HG03159 (cell line): ENCODE measurements at regions not wholly inside any gene's neighbourhood (a gene's known extent, or its start where the extent isn't known, plus 50 kb on each side); places are given as distances from the start of the nearest gene placed in this dataset.
"Not testable (repeated sequence)": the region's sequence is repeated elsewhere in the genome, so short reads cannot be mapped to it uniquely, and the experiment has no call there.

Experiments
- ATAC-seq: cut with Tn5 transposase; IDR thresholded peaks from one replicate; pipeline ENCODE4 v1.9.1; 2021; ENCODE audit warnings: mild to moderate bottlenecking, moderate library complexity; ENCODE audit not compliant: unreplicated experiment

DNA sequence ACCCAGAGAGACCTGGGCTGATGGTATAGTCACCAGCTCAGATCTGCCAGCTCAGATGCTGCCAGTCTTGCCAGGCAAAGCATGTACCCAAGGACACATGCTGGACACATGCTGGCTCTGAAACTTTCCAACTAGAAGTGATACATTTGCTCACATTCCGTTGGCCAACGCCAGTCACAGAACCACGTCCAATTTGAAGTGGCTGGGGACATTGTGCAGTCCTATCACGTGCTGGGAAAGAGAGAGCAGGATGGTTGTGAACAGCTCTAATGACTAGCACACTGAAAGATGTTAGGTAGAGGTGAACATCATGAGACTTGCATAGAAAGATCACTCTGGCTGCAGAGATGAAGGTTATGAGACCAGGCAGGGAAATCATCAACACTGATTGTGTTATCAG is 308.5 kb upstream of the ROPN1 start:
- no peak for ATAC-seq

DNA sequence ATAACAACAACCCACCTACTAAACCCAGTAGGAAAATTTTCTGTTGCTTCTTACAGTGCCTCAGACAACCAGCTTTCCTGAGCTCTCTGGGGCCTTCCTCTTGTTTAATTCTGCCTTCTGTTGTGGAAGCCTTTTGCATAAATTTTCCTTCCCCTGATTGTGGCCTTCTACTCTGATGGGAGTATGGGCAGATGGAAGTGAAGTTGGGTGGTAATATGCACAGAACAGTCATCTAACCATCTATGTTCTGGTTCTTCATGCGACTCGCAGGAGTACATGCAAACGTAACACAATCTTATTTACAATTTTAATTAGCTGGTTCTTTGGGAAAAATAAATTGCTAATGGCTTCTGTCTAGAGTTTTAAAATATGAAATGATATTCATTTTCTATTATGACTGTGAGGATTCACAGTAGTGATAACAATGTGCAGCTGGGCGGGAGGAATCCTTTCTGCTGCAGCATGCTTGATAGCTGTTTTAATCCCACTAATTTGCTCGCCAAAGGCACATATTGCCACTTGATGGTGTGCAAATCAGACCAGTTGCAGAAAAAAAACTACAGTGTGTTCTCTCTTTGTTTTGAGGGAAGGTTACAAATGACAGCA is 311.5 kb upstream of the ROPN1 start:
- ATAC-seq = no peak

DNA sequence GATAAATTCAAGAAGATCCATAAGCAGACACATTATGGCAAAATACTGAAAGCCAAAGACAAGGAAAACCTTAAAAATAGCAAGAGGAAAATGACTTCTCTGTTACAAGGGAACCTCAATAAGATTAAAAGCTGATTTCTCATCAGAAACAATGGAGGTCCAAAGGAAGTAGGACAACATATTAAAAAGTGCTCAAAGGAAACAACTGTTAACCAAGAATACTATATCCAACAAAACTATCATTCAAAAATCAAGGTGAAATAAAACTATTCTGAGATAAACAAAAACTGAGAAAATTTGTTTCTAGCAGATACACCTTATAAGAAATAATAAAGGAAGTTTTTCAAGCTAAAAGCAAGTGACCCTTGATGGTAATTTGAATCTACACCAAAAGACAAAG is 314.7 kb upstream of the ROPN1 start:
- ATAC-seq = no peak

DNA sequence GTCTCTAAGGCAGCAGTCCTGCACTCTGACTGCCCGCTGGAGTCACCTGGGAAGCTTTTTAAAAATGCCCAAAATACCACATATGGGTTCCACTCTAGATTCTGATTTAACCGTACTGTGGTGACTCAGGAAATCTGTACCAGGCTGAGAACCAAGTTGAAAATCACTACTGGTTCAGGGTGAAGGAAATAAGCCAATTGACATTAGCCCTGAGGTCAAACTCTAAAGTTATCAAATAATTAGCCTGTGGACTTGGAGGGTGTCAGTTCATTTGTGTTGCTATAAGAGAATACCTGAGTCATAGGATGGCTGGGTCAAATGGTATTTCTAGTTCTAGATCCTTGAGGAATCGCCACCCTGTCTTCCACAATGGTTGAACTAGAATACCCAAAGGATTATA is 321.7 kb upstream of the ROPN1 start:
- no peak for ATAC-seq

DNA sequence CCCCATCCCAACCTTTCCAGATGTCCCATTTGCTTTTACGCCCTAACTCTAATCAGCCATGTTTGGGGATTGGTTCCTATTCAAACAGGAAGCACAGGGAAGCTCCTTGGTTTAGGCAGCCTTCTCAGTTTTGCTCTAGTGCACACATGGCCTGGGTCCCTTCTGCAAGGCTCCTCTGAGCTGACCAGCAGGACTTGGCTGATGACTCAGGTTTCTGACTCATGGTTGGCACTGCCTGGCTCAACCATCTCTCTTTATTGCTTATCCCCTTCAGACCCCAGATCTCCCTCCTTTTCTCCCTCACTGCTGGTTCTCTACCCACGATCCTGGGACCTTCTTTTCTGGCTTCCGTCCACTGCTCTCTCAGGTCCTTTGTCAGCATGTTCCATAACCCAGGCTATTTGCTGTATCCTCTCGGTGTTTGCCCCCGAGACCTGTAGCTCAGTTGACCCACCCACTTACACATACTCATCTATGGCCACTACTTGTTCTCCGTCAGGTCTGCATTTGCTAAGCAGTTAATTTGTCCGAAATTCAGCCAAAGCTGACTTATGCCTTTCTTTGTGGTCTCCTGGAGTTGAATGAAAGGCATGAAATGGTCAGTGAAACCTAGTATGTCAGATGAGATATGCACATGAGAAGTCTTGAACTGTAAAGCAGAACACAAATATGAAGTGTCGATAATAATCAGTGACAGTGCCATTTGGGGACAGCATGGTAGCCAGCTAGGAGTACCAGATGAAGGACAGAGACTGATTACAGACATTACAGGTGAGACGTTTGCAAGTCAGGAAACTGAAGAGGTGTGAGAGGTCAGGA is 323.5 kb upstream of the ROPN1 start:
- ATAC-seq = no peak

DNA sequence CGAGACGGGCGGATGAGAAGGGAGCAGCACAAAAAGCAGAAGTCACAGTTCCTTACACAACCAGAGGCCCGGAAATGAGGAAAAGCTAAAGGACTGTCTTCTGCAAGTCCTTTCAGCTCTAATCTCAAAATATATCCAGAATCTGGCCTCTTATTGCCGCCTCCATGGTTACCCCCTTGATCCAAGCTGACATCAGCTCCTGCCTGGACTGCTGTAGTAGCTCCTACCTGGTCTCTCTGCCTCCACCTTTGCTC is 324.0 kb upstream of the ROPN1 start:
- ATAC-seq = no peak

DNA sequence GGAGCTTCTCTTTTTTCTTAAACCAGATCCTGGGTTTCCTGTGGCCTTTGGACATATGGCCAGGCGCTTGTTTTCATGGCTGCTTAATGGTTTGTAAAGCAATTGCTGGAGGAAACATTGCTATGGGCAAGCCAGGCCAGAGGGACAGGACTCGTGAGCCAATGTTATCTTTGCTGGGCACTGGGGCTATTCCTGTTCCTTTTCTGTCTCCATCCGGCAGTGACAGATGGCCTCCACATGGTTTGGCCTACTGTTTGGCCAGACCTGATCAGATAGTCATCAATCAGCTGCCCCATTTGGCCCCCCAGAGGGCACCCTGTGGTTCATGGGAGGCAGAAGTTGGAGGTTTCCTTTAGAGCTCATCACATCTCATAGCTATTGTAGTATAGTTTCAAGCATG is 326.1 kb upstream of the ROPN1 start:
- ATAC-seq = no peak

DNA sequence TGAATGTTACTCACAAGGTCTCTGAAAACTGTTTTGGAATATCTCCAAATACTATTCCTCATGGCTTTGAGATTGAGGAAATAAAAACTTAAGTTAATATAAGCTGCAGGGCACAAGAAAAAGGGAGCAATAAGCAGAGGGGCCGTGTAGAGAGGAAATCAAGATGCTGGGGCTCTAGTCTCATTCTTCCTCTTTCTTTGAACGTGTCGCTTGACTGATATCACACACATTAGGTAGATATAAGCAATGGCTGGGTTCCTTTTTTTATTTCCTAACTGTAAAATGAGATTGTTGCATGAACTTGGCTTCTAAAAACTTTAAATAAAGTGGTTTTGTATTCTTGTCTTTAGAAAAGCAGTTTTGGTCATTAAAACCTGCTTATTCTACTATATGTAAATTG is 326.7 kb upstream of the ROPN1 start:
- ATAC-seq = no peak

DNA sequence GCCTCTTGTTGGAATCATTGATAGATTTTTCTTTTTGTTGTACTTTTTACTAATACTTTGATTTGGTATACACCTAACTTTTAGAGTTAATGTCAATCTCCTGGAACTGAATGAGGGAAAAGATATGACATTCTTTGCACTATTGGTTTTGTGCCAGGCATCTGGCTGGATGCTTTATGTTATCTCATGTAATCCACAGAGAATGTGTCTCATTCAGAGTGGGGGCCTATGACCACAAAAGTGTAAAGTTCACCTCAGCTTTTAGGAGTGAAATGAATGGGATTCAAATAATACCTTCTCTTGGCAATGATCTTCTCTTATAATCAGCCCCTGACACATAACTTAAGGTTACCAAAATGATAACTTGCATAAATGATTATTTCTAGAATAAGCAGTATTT is 329.1 kb upstream of the ROPN1 start:
- no peak for ATAC-seq

DNA sequence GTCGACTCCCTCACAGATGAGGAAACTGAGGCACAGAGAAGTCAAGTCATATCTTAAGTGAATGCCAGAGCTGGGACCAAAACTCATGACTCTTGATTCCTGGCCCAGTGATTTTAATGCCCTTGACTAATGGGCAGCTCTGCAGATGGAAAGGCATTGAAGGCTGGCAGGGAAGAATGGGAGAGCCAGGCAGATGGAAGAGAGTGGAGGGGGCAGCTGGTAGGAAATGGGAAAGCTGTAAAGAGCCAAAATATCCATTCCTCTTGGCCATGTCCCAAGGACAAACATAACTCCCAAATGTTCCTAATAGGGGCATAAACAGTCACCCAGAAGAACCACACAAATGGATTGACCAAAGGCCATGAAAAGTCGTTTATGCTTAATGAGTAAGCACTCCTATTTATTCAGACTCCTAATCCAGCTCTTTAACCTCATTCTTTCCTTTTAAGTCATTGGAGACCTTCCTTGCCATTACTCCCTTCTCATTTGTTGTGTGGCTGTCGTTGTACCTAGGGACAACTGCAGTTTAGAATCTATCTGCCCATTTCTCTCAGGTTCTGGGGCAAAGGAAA is 330.5 kb upstream of the ROPN1 start:
- ATAC-seq = no peak

DNA sequence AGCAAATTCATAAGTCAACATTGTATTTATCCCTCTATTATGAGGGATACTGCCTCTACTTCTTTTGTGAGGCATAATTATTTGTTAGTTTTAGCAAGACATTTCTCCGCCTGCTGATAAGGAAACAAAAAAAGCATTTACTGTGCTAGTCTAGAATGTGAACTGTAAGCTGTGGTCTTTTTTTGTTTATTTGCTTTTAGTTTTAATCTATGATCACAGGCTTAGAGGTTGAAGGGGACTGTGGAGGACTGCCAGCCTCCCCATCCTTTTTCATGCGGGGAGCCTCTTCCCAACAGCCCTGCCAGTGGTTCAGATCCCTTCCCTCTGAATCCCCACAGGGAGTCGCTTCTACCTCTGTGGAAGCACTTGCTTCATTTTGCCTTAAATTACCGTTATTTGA is 331.0 kb upstream of the ROPN1 start:
- no peak for ATAC-seq

DNA sequence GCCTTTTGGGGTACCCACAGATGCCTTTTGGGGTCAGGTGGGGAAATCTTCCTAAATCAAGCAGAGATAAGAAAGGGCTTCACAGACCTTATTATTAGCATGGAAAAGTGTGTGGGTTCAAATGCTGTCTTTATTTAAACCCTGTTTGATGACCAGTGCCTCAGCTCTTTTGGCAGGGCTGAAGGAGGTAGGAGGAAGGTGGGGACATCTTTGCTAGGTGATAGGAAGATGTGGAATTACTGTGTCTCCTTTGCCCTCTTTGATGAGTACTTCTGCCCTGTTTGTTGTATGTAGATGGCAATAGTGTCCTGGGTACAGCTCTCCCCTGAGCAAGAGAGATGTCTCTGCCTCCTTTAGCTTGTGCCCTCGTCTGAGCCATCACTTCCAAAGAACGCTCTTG is 333.3 kb upstream of the ROPN1 start:
- no peak for ATAC-seq

DNA sequence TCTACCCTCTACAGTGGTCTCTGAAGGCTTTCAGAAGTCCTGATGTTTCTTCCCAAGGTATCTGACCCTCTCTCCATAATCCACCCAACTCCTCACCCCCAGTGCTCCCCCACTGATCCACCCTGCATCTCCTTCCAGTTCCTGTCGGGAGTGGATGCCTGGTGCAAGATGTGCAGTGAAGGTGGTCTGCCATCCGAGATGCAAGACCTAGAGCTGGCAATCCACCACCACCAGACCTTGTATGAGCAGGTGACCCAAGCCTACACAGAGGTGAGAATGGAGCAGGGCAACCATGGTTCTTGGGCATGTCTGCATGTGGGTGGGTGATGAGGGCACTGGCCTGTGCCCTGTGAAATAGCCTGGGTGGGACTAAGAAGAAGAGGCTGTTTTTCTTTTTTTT is 337.8 kb upstream of the ROPN1 start:
- no peak for ATAC-seq

DNA sequence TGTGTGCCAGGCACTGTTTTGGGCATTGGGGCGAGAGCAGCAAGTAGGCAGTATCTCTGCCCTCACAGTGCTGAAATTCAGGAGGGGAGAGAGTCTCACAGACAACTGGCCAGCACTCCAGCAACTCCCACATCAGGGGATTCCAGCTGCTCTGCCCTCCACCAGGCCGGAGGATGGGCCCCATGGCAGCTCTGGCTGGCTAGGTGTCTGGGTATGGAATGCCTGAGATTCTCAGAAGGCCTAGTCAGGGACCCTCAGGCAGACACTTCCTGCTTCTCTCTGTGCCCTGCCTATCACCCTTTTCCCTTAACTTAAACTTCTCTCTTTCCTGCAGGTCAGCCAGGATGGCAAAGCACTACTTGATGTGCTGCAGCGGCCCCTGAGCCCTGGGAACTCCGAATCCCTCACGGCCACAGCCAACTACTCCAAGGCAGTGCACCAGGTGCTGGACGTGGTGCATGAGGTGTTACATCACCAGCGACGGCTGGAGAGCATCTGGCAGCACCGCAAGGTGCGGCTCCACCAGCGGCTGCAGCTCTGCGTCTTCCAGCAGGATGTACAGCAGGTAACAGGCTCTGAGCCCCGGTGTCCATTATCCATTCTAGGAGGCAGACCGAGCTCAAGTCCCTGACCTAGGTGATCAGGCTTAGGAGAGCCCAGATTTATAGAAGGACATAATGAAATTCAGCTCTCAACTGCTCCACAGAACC is 342.2 kb upstream of the ROPN1 start:
- ATAC-seq = no peak

DNA sequence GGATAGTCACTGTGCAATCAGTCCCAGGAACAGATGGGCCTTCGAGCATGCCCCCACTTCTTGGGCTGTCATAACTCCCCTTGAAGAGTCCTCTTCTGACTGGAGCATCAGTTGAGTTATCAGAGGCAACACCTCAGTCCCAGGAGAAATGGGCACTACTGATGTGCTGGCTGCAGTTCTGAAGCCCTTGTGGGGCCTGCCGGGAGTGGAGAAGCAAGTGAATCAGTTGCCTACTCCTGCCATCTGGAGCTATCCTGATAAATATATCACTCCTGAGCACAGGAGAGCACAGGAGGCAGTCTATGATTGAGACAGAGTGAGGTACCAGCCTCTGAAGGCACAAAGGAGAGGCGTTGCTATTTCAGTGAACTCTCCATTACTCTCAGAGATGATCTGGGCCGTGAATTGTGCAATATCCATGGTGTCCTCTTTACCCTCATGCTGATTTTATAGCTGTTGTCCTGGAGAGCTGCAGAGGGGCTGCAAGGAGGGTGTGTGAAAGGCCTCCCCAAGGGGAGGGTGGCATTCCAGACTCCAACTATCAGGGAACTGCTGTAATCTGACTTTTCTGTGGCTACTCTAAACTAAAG is 344.2 kb upstream of the ROPN1 start:
- no peak for ATAC-seq

DNA sequence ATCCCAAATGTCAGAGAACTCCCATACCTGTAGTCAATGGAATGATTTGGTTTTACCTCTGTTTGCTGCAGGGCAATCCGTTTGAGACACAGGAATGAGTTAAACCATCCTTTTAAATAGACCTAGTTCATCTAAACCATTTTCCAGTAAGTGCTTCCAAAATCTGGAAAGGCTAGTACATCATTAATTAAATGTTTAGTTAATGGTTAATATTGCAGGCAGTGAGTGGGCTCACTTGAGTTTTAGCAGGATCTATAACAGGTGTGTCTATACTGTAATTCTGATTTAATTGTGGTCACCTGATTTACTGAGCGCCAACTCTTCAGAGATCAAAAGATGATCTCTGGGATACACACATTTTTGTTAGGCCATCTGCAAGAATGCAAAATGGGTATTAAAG is 353.9 kb upstream of the ROPN1 start:
- ATAC-seq = no peak

DNA sequence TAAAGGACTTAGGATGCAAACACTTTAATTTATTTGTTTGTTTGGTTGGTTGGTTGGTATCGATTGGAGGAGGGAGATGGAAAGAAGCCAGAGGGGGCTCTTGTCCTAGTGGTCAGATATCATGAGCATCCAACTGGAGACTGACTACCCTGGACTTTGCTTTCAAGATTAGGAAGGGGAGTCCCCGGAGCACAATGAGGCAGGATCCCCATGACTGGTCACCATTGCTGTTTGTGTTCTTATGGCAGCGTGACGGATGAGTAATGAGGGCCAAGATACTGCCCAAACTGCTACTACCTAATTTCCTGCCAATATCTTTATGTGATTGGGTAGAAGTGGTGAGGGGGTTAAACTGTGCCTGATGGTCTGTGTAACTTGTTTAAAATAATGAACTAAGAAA is 354.6 kb upstream of the ROPN1 start:
- ATAC-seq = no peak

DNA sequence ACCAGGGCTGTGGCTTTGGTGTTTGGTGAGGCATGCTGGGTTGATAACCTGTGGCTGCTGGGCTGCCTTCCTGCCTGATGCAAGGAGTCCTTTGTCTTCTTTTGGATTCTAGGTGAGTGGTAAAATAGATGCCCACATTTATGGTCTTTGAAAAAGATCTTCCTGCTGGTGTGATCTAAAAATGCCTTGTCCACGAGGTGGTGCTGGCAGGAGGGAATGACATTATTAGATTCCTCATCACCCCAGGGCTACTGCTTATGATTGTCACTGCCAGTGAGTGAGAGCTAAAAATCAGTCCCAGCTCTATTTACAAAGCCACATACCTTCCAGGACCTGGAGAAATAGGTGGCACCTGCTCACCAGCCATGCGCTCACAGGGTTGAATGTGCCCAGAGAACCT is 355.5 kb upstream of the ROPN1 start:
- ATAC-seq = no peak

DNA sequence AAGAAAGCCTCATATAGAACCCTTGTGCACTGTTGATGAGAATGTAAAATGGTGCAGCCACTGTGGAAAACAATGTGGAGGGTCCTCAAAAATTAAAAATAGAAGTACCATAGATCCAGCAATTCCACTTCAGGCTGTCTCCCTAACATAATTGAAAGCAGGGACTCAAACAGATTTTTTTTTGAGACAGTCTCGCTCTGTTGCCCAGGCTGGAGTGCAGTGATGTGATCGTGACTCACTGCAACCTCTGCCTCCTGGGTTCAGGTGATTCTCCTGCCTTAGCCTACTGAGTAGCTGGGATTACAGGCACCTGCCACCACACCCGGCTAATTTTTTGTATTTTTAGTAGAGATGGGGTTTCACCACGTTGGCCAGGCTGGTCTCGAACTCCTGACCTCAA is 356.6 kb upstream of the ROPN1 start:
- not testable (repeated sequence) for ATAC-seq

DNA sequence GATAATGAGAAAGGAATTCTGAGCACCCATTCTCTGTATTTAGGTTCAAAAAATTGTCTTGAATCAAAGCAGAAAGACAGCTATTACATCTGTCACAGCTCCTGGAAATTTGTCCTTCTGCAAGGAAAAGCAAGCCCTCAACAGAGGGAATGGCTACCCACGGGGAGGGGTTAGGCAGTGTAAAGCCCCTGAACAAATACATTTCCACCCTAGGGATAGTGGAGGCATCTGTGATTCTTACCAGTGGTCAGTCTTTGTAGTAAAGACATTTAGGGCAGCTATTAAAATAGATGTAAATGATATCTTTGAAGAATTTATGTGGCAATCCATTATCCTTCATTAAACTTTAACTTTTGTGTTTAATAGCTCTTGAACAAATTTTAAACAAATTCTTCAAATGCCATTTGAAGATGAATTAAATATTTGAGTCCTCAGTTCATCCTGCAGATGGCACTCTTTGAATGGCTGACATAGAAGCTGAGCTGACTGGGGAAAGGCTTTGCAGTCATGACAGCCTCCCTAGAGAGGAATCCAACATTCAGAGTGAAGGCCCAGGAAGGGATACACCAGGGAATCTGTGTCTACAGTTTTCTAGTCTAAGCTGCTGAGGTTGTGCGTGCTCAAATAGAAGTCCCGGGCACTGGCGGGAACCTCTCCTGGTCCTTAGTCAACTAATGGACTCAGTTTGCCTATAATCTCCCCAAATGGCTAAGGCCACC is 359.7 kb upstream of the ROPN1 start:
- ATAC-seq = no peak

DNA sequence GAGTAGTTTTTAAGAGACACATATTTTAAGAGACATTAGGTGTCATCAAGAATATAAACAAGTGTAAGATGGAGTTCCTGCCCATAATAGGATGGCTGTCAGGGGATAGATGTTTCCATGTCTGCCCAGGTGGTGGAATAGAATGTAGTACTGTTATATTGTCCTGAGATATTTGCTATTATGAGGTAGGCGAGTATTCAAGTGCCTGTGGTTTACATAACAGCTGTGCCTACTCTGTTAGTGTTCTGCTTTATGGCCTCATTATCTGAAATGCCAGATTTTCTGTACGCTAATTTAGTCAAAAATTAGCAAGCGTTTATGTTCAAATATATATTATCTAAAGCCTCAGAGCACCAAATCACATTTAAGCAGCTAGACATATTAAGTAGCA is 360.2 kb upstream of the ROPN1 start:
- ATAC-seq = no peak
